ENCODE measurements at regions not wholly inside any gene's neighbourhood (a gene's known extent, or its start where the extent isn't known, plus 50 kb on each side); places are given as distances from the start of the nearest gene placed in this dataset.
A peak's percentile ranks its signal among the peaks of the same experiment; 100 is the strongest.

- no peak overlapping the region for H2AFZ ChIP-seq (replicated peaks; ENCODE audit: low read length, poor library complexity)
- no peak overlapping the region for H3K14ac ChIP-seq (replicated peaks; ENCODE audit: low read depth, low read length)
Measured at GRCh38 chr2:39874236-39874635, 95.2 kb upstream of the THUMPD2 start.

More at GRCh38 chr2:39874236-39874635, 95.2 kb upstream of the THUMPD2 start:
- Histone ChIP-seq H3K4me1 (ENCODE audit: control insufficient read depth, insufficient read depth, low read length) (peaks cover 9% of the 10 kb centered on the region), H3K27me3 (ENCODE audit: control insufficient read depth, insufficient read depth, low read length) (no peaks in the 10 kb centered on the region), H3K9me3 (ENCODE audit: control insufficient read depth, insufficient read depth, low read length) (no peaks in the 10 kb centered on the region), H3K79me1 (ENCODE audit: low read depth in 1 of 2, low read length in 2 of 2) (no peaks in the 10 kb centered on the region), H3K23ac (ENCODE audit: low read depth, low read length) (no peak overlapping the region; the same call in 1 of the 2 replicates), H2AK5ac (ENCODE audit: low read depth, low read length) (no peak overlapping the region), H3K56ac (ENCODE audit: extremely low read depth, insufficient read depth, low read length) (no peak overlapping the region; the same call in 1 of the 2 replicates), H3K9me1 (ENCODE audit: insufficient read depth, low read length) (peaks cover 8% of the 10 kb centered on the region; the same call in 1 of the 2 replicates), H4K8ac (ENCODE audit: low read depth in 2 of 2, low read length in 2 of 2) (no peak overlapping the region), H2BK20ac (ENCODE audit: low read depth, low read length) (peak overlapping the region; percentile 73), H4K20me1 (ENCODE audit: insufficient read depth, low read length) (no peaks in the 10 kb centered on the region), H3K4me2 (ENCODE audit: low read depth, low read length) (no peak overlapping the region), H3K18ac (ENCODE audit: low read depth, low read length) (peak overlapping the region; percentile 66; the same call in 1 of the 2 replicates), H2BK15ac (ENCODE audit: low read depth, low read length) (peak overlapping the region; percentile 43; the same call in 1 of the 3 replicates), H2AK9ac (replicated peaks; ENCODE audit: low read depth, low read length, poor library complexity) (no peak overlapping the region), H2BK5ac (ENCODE audit: low read depth, low read length, poor library complexity, severe bottlenecking) (no peak overlapping the region), H3K9ac (ENCODE audit: low read depth, low read length) (no peak overlapping the region), H3K4me3 (ENCODE audit: insufficient read depth, low read depth, low read length) (no peak overlapping the region), H3K36me3 (ENCODE audit: control insufficient read depth, insufficient read depth, low read length) (no peaks in the 10 kb centered on the region), H4K91ac (ENCODE audit: insufficient read depth, low read depth, low read length) (peak overlapping the region; percentile 29), H4K5ac (ENCODE audit: low read depth, low read length) (no peak overlapping the region; the same call in 1 of the 2 replicates), H3K4ac (ENCODE audit: low read depth, low read length) (peak overlapping the region; percentile 74), H2BK120ac (ENCODE audit: low read depth, low read length) (peak overlapping the region; percentile 20), H3K27ac (ENCODE audit: insufficient read depth, low read length) (no peak overlapping the region)
- intact Hi-C loops (cut with micrococcal nuclease) (no loop called here), dilution Hi-C loops (cut with HindIII; ENCODE audit: low sequenced_read_pairs, unreplicated experiment) (no loop called here), in situ Hi-C loops (cut with MboI; ENCODE audit: low sequenced_read_pairs) (no loop called here)
- WGBS, 2 experiments (ENCODE audit: extremely low coverage in 2 of 2, insufficient read length in 1 of 2): no CpG with 5 or more reads among the region's 4 CpGs
- ChIA-PET POLR2A (ENCODE audit: unreplicated experiment) (no interaction called here), CTCF (interaction anchor here (1.8 kb wide), 1 partner anchor 22 kb away, joined by 5 read pairs; no protein-coding TSS in a partner anchor)
- TF ChIP-seq FOS (IDR thresholded peaks at IDR 0.05; ENCODE audit: low read depth, low read length): no peak
- TF ChIP-seq BHLHE40 (IDR thresholded peaks at IDR 0.05; ENCODE audit: low read depth, low read length): no peak
- no peak for TF ChIP-seq CTCF (conservative IDR thresholded peaks at IDR 0.05; ENCODE audit: low read depth, low read length)
- TF ChIP-seq RCOR1 (IDR thresholded peaks at IDR 0.05; ENCODE audit: insufficient replicate concordance, low read length): no peak
- no peak for TF ChIP-seq MXI1 (IDR thresholded peaks at IDR 0.05; ENCODE audit: borderline replicate concordance, low read depth, low read length)
- no peak for TF ChIP-seq USF2 (IDR thresholded peaks at IDR 0.05; ENCODE audit: low read depth, low read length)
- TF ChIP-seq MAZ (IDR thresholded peaks at IDR 0.05; ENCODE audit: borderline replicate concordance, low read depth, low read length): no peak
- no peak for TF ChIP-seq CEBPB (IDR thresholded peaks at IDR 0.05; ENCODE audit: low read depth, low read length)
- TF ChIP-seq MAFK (IDR thresholded peaks at IDR 0.05; ENCODE audit: low read depth, low read length): no peak
- no peak for TF ChIP-seq CHD1 (IDR thresholded peaks at IDR 0.05; ENCODE audit: low read depth, low read length)
- no peak for TF ChIP-seq NFE2L2 (IDR thresholded peaks at IDR 0.05; ENCODE audit: low read depth, low read length)
- TF ChIP-seq SMC3 (IDR thresholded peaks at IDR 0.05; ENCODE audit: low read depth, low read length): no peak
- TF ChIP-seq RFX5 (IDR thresholded peaks at IDR 0.05; ENCODE audit: low read depth, low read length): no peak
- no peak for ATAC-seq (ENCODE audit: low read depth)
- no peak for DNase-seq
- no TSS peak for BruUV-seq (replicated peaks)
